RWPE1 (cell line): ENCODE measurements at regions not wholly inside any gene's neighbourhood (a gene's known extent, or its start where the extent isn't known, plus 50 kb on each side); places are given as distances from the start of the nearest gene placed in this dataset.
"Not testable (repeated sequence)": the region's sequence is repeated elsewhere in the genome, so short reads cannot be mapped to it uniquely, and the experiment has no call there.

Source experiments
- CTCF ChIA-PET: fragments of 350-600 bp; sonication (Branson Sonifier 250); formaldehyde crosslinking; extraction: SDS; loops from one replicate; lab custom pipeline; 2021; lab: Yijun Ruan, JAX
- POLR2A ChIA-PET: fragments of 400-600 bp; formaldehyde crosslinking; extraction: SDS; loops from one replicate; lab custom pipeline; 2020; ENCODE audit warnings: antibody characterized with exemption; ENCODE audit not compliant: low non-redundant PET; lab: Yijun Ruan, JAX
- DNase-seq: peaks from one replicate; pipeline ENCODE4 v3.0.0; 2012; ENCODE audit warnings: low spot score
- H3K27ac ChIP-seq: fragments of 450-650 bp; 2 replicates; pipeline ENCODE4 v1.5.1; 2017
- TF ChIP-seq, protein P1 (sequence below): fragments of 450-650 bp; conservative IDR thresholded peaks from 2 replicates; pipeline ENCODE4 v1.5.1; 2017; ENCODE audit warnings: low read depth, mild to moderate bottlenecking

DNA sequence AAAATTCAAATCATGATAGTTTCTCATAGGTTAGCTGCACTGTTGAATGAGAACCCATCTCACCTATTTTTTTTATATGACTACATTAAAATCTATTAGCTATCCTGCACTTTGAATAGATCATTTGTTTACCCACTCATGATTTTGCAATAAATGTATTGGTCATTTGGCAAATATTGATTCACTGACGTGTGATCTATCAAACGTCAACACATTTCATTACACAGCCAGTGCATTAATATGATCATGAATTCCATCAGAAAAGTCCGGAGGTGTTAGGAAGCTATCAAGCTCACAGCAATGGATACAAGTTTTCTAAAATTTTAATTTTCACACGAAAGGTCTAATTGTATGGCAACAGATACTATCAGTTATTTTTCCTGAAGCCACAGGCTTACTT lies 128.2 kb upstream of the ID2 start:
- ChIA-PET POLR2A (no interaction called here), CTCF (interaction anchor here (0.6 to 1.1 kb wide), 2 partner anchors 109 to 1104 kb away, joined by 4 to 6 read pairs; no protein-coding TSS in a partner anchor)
- H3K27ac ChIP-seq: no peak overlapping the region
- TF ChIP-seq, protein P1, sequence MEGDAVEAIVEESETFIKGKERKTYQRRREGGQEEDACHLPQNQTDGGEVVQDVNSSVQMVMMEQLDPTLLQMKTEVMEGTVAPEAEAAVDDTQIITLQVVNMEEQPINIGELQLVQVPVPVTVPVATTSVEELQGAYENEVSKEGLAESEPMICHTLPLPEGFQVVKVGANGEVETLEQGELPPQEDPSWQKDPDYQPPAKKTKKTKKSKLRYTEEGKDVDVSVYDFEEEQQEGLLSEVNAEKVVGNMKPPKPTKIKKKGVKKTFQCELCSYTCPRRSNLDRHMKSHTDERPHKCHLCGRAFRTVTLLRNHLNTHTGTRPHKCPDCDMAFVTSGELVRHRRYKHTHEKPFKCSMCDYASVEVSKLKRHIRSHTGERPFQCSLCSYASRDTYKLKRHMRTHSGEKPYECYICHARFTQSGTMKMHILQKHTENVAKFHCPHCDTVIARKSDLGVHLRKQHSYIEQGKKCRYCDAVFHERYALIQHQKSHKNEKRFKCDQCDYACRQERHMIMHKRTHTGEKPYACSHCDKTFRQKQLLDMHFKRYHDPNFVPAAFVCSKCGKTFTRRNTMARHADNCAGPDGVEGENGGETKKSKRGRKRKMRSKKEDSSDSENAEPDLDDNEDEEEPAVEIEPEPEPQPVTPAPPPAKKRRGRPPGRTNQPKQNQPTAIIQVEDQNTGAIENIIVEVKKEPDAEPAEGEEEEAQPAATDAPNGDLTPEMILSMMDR: no peak
- no peak for DNase-seq

DNA sequence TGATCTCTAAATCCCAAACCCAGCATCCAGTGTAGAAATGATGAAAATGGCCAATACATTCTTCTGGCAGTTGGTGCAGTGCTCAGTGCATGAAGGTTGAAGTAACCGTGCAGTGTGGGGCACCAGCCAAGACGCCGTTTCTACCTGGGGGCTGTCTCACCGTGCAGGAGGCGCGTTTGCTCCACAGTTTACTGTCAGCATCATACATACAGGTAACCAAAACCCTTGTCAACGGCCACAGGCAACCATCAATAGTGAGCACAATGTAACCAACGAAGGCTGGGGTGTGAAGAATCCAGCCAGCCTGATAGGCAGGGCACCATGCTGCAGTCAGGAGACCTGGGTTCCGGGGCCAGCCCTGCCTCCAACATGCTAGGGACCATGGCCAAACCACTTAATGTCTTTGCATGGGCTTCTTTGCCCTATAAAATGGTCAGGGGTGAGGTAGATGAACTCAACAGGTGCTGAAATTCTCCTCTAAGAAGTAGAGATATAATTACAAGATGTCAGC lies 127.5 kb upstream of the ID2 start:
- ChIA-PET POLR2A (no interaction called here), CTCF (interaction anchor here (0.5 to 1.1 kb wide), 3 partner anchors 108 to 143 kb away, joined by 3 to 5 read pairs (median 4); no protein-coding TSS in a partner anchor)
- H3K27ac ChIP-seq: no peak overlapping the region
- TF ChIP-seq, protein P1: no peak
- no peak for DNase-seq

DNA sequence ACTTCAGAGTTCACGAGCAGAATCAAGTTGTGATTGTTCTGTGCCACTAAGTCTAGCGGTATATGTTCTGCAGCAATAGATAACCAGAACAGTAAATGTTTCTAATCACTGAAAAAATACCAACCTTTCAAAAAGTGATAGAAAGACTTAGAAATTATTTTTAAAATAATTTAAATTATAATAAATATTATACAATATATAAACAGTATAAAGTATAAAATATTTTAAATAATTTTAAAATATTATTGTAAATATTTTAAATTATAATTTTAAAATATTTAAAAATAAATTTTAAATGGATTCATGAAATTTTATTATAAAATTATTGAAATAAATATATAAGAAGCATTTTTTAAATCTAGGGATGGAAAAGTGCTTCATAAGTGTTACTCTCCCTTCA lies 126.3 kb upstream of the ID2 start:
- DNase-seq: no peak
- H3K27ac ChIP-seq: no peak overlapping the region
- TF ChIP-seq, protein P1: no peak
- CTCF ChIA-PET: no interaction called here
- POLR2A ChIA-PET: no interaction called here

DNA sequence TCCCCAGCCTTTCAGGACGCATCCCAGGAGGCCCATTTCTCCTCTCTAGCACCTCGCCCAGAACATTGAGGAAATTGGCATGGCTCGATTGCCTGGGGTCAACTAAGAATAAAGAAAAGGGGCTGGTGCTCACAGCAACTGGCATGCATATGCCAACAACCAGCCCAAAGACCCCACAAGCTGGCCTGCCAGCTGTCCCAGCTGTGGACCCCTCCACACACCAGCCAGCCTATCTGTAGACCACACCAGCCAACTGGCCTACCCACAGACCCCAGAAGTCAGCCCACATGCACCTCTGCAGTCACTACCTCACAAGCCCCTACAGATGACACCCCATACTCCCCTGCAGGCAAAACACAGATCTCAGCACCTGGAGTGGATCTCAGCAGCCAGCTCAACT lies 123.8 kb upstream of the ID2 start:
- DNase-seq: no peak
- TF ChIP-seq, protein P1: no peak
- ChIA-PET POLR2A (no interaction called here), CTCF (no interaction called here)
- no peak overlapping the region for H3K27ac ChIP-seq

DNA sequence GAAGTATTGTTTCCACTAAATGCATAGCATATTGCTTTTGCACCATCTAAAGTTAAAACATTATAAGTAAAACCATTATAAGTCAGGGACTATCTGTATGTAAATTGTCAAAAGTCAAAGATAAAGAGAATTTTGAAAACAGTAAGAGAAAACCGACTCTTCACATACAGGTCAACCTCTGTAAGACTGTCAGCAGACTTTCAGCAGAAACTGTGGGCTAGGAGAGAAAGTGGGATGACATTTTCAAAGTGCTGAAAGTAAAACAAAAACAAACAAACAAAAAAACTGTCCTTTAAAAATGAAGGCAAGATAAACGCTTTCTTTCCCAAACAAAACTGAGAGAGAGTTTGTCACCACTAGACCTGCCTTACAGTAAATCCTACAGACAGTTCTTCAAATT lies 122.9 kb upstream of the ID2 start:
- no peak overlapping the region for H3K27ac ChIP-seq
- CTCF ChIA-PET: no interaction called here
- no peak for DNase-seq
- POLR2A ChIA-PET: no interaction called here
- TF ChIP-seq, protein P1: no peak

DNA sequence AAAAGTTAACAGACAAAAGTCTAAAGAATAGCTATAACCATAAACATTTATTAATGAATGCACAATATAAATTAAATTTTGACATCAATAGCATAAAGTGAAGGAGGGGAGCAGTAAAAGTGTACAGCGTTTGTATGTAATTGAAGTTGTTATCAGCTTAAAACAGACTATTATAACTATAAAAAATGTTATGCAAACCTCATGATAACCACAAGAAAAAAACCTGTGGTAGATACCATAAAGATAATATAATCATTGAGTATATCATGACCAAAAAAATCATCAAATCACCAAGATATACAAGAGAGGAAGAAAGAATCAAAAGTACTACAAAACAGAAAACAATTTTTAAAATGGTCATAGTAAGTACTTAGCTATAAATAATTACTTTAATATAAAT lies 122.1 kb upstream of the ID2 start:
- TF ChIP-seq, protein P1: no peak
- no peak overlapping the region for H3K27ac ChIP-seq
- CTCF ChIA-PET: interaction anchor here (1.0 kb wide), 1 partner anchor 27 kb away, joined by 4 read pairs; no protein-coding TSS in a partner anchor
- POLR2A ChIA-PET: no interaction called here
- DNase-seq: no peak

DNA sequence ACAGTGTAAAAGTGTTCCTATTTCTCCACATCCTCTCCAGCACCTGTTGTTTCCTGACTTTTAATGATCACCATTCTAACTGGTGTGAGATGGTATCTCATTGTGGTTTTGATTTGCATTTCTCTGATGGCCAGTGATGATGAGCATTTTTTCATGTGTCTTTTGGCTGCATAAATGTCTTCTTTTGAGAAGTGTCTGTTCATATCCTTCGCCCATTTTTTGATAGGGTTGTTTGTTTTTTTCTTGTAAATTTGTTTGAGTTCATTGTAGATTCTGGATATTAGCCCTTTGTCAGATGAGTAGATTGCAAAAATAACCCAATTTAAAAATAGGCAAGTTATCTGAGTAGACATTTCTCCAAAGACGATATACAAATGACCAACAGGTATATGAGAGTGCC lies 120.2 kb upstream of the ID2 start:
- H3K27ac ChIP-seq, CTCF ChIA-PET, POLR2A ChIA-PET, DNase-seq: not testable (repeated sequence)
